ENCODE measurements at regions not wholly inside any gene's neighbourhood (a gene's known extent, or its start where the extent isn't known, plus 50 kb on each side); places are given as distances from the start of the nearest gene placed in this dataset.

DNA sequence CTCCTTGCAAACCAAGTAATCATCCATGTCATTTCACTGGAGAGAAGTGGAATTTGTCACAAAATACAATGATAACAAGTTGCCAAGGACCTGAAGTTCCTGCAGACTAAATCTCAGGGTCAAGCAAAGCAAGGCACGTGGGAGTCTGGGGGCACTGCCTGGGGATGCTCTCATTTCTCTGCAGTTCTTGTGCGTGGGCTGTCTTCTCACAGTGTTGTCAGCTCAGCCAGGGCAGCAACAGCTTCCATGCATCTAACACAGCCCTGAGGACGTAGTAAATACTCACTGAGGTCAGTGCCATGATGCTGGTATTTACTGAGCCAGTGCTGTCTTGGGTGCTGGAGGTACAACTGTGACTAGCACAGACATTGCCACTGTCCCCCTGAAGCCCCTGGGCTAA is 62.9 kb upstream of the CMKLR1 start:
- no peaks in the 10 kb centered on the region for H3K27me3 ChIP-seq
- peaks cover 0 to 14% of the 10 kb centered on the region in 2 donors for H3K9me3 ChIP-seq
- no peaks in the 10 kb centered on the region for H3K36me3 ChIP-seq
- no peaks in the 10 kb centered on the region for H3K4me1 ChIP-seq
- TF ChIP-seq, protein P1, sequence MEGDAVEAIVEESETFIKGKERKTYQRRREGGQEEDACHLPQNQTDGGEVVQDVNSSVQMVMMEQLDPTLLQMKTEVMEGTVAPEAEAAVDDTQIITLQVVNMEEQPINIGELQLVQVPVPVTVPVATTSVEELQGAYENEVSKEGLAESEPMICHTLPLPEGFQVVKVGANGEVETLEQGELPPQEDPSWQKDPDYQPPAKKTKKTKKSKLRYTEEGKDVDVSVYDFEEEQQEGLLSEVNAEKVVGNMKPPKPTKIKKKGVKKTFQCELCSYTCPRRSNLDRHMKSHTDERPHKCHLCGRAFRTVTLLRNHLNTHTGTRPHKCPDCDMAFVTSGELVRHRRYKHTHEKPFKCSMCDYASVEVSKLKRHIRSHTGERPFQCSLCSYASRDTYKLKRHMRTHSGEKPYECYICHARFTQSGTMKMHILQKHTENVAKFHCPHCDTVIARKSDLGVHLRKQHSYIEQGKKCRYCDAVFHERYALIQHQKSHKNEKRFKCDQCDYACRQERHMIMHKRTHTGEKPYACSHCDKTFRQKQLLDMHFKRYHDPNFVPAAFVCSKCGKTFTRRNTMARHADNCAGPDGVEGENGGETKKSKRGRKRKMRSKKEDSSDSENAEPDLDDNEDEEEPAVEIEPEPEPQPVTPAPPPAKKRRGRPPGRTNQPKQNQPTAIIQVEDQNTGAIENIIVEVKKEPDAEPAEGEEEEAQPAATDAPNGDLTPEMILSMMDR (IDR thresholded peaks at IDR 0.05): no peak
- no peak for DNase-seq (ENCODE audit: low spot score)
- H3K4me3 ChIP-seq: no peak overlapping the region
- H3K27ac ChIP-seq: no peak overlapping the region

DNA sequence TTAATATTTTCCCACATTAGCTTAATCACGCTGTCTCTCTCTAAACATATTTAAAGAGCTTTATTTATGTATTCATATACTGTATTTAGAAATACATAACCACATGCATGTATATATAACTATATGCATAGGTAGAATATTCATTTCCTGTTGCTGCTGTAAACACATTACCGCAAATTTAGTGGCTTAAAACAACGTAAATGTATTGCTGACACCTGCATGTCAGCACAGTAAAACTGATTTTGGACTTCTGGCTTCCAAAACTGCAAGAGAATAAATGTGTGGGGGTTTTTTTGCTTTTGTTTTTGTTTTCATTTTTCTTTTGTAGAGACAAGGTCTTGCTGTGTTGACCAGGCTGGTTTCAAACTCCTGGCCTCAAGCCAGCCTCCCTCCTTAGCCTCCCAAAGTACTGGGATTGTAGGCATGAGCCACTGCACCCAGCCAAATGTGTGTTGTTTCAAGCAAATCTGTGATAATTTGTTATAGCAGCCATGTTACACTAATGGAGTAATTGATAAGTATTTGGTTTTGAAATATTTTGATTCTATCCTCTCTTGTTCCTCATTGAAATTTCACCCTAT is 61.9 kb upstream of the CMKLR1 start:
- no peak overlapping the region for H3K4me3 ChIP-seq
- peaks cover 0 to 9% of the 10 kb centered on the region in 2 donors for H3K9me3 ChIP-seq
- no peak for DNase-seq (ENCODE audit: low spot score)
- H3K27me3 ChIP-seq: no peaks in the 10 kb centered on the region
- TF ChIP-seq, protein P1 (IDR thresholded peaks at IDR 0.05): no peak
- no peaks in the 10 kb centered on the region for H3K36me3 ChIP-seq
- no peaks in the 10 kb centered on the region for H3K4me1 ChIP-seq
- H3K27ac ChIP-seq: no peak overlapping the region

DNA sequence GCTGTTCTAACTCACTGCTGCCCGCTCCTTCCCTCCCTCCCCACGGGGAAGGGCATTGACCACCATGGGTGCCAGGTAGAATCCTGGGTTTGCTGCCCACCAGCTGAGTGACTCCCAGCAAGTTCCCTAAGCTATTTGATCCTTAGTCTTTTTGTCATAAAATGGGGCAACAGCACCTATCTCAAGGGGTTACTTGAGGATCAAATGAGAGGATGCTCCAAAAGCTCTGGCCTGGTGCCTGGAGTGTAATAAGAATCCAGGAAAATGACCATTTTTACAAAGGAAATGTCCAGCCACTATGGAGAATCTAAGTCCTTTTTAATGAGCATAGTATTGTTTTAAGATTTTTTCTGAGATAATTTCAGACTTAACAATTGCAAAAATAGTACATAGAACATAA is 61.4 kb upstream of the CMKLR1 start:
- no peak for DNase-seq (ENCODE audit: low spot score)
- Histone ChIP-seq H3K36me3 (no peaks in the 10 kb centered on the region), H3K4me3 (no peak overlapping the region), H3K9me3 (peaks cover 0 to 4% of the 10 kb centered on the region in 2 donors), H3K27ac (no peak overlapping the region), H3K4me1 (no peaks in the 10 kb centered on the region), H3K27me3 (no peaks in the 10 kb centered on the region)
- TF ChIP-seq, protein P1 (IDR thresholded peaks at IDR 0.05): no peak

DNA sequence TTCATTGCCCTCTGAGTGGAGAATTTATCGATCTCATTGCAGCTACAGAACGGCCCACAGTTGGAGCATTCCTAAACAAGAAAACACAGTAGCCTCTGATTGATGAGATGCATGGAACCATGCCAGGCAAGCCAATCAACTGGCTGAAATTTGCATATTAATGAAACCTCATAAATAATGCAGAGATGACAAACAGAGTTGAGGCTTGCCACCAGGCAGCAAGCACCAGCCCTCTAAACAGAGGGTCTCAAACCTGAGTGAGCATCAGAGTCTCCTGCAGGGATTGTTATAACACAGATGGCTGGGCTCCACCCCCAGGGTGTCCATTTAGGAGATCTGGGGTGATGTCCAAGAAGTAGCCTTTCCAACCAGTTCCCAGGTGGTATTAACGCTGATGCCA is 60.9 kb upstream of the CMKLR1 start:
- TF ChIP-seq, protein P1 (IDR thresholded peaks at IDR 0.05): no peak
- DNase-seq (ENCODE audit: low spot score): no peak
- Histone ChIP-seq H3K4me3 (no peak overlapping the region), H3K9me3 (no peaks in the 10 kb centered on the region), H3K4me1 (no peaks in the 10 kb centered on the region), H3K27me3 (no peaks in the 10 kb centered on the region), H3K36me3 (no peaks in the 10 kb centered on the region), H3K27ac (no peak overlapping the region)

DNA sequence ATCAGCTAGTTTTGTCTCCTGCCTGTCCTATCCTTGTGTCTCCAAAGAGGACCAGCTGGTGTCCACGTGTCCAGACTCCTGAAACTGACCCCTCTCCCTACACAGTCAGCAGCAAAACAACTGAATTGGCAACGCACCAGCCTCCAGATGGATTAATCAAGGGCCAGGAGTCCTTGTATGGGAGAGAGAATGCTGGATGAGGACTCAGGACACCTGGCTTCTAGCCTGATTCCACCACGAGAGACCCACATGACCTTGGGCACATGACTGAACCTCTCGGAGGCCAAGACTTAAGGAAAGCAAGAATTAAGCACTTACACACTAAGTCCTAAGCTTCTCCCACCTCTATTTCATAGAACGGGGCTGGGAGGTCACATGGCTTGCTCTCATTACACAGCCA is 60.4 kb upstream of the CMKLR1 start:
- Histone ChIP-seq H3K4me1 (no peaks in the 10 kb centered on the region), H3K27me3 (no peaks in the 10 kb centered on the region), H3K9me3 (no peaks in the 10 kb centered on the region), H3K36me3 (no peaks in the 10 kb centered on the region), H3K27ac (no peak overlapping the region), H3K4me3 (no peak overlapping the region)
- TF ChIP-seq, protein P1 (IDR thresholded peaks at IDR 0.05): no peak
- no peak for DNase-seq (ENCODE audit: low spot score)

DNA sequence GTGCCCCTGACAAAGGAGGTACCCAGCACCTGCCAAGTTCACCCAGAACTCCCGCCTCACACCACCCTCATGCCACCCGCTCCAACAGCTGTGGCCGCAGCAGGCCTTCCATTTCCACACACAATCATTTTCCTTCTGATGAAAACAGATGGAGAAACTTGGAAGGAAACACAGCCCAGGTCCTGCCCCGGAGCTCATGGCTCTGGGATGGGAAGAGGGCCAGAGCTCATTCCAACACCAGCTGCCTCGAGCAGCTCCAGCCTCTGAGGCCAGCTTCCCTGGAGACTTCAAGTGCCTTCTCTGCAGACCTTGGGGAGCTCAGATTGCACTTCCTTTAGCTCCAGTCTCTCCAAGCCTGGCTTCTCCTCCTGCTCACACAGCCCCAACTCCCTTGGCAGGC is 55.1 kb upstream of the CMKLR1 start:
- no peaks in the 10 kb centered on the region for H3K27me3 ChIP-seq
- no peaks in the 10 kb centered on the region for H3K4me1 ChIP-seq
- H3K4me3 ChIP-seq: no peak overlapping the region
- DNase-seq (ENCODE audit: low spot score): no peak
- H3K27ac ChIP-seq: no peak overlapping the region
- H3K36me3 ChIP-seq: no peaks in the 10 kb centered on the region
- TF ChIP-seq, protein P1 (IDR thresholded peaks at IDR 0.05): no peak
- H3K9me3 ChIP-seq: no peaks in the 10 kb centered on the region
